NCI-H748 treated with DMSO at 0.1 percent for 48 hours (cell line): ENCODE measurements at regions not wholly inside any gene's neighbourhood (a gene's known extent, or its start where the extent isn't known, plus 50 kb on each side); places are given as distances from the start of the nearest gene placed in this dataset.
"Not testable (repeated sequence)": the region's sequence is repeated elsewhere in the genome, so short reads cannot be mapped to it uniquely, and the experiment has no call there.

ENCODE experiments used
- DNase-seq: peaks from one replicate; lab custom pipeline; 2025; lab: John Stamatoyannopoulos, UW

GRCh38 chr5:84790406-84790805 lies 405.7 kb upstream of the EDIL3 start:
- no peak for DNase-seq

GRCh38 chr5:84783003-84783402 lies 398.3 kb upstream of the EDIL3 start:
- DNase-seq, result no peak

- DNase-seq, result no peak
Measured at GRCh38 chr5:84779186-84779585, 394.5 kb upstream of the EDIL3 start.

GRCh38 chr5:84764227-84764626 lies 379.5 kb upstream of the EDIL3 start:
- no peak for DNase-seq

GRCh38 chr5:84758008-84758407 lies 373.3 kb upstream of the EDIL3 start:
- no peak for DNase-seq

- DNase-seq, result no peak
Measured at GRCh38 chr5:84752780-84753179, 368.1 kb upstream of the EDIL3 start.

- DNase-seq, result no peak
Measured at GRCh38 chr5:84748313-84748712, 363.6 kb upstream of the EDIL3 start.

- not testable (repeated sequence) for DNase-seq
Measured at GRCh38 chr5:84746280-84746679, 361.6 kb upstream of the EDIL3 start.

- no peak for DNase-seq
Measured at GRCh38 chr5:84741056-84741455, 356.4 kb upstream of the EDIL3 start.

- DNase-seq, result no peak
Measured at GRCh38 chr5:84729326-84729725, 344.6 kb upstream of the EDIL3 start.

GRCh38 chr5:84727708-84728107 lies 343.0 kb upstream of the EDIL3 start:
- DNase-seq, result no peak

GRCh38 chr5:84725946-84726570 lies 341.4 kb upstream of the EDIL3 start:
- no peak for DNase-seq

- no peak for DNase-seq
Measured at GRCh38 chr5:84724683-84725082, 340.0 kb upstream of the EDIL3 start.

- DNase-seq, result no peak
Measured at GRCh38 chr5:84724181-84724580, 339.5 kb upstream of the EDIL3 start.

GRCh38 chr5:84718377-84718776 lies 333.7 kb upstream of the EDIL3 start:
- DNase-seq, result no peak

GRCh38 chr5:84715686-84716085 lies 331.0 kb upstream of the EDIL3 start:
- DNase-seq, result no peak

GRCh38 chr5:84715091-84715490 lies 330.4 kb upstream of the EDIL3 start:
- DNase-seq, result no peak

GRCh38 chr5:84709075-84709474 lies 324.4 kb upstream of the EDIL3 start:
- no peak for DNase-seq

- no peak for DNase-seq
Measured at GRCh38 chr5:84706678-84707641, 322.3 kb upstream of the EDIL3 start.

- not testable (repeated sequence) for DNase-seq
Measured at GRCh38 chr5:84700545-84700944, 315.9 kb upstream of the EDIL3 start.

GRCh38 chr5:84696651-84697050 lies 312.0 kb upstream of the EDIL3 start:
- no peak for DNase-seq

GRCh38 chr5:84695330-84695729 lies 310.6 kb upstream of the EDIL3 start:
- DNase-seq, result no peak

GRCh38 chr5:84693256-84693655 lies 308.6 kb upstream of the EDIL3 start:
- no peak for DNase-seq
